ENCODE measurements at regions not wholly inside any gene's neighbourhood (a gene's known extent, or its start where the extent isn't known, plus 50 kb on each side); places are given as distances from the start of the nearest gene placed in this dataset.

- no peak for DNase-seq (ENCODE audit: low read depth)
- no peak overlapping the region for H3K4me3 ChIP-seq (ENCODE audit: low read length)
- TF ChIP-seq, protein P1, sequence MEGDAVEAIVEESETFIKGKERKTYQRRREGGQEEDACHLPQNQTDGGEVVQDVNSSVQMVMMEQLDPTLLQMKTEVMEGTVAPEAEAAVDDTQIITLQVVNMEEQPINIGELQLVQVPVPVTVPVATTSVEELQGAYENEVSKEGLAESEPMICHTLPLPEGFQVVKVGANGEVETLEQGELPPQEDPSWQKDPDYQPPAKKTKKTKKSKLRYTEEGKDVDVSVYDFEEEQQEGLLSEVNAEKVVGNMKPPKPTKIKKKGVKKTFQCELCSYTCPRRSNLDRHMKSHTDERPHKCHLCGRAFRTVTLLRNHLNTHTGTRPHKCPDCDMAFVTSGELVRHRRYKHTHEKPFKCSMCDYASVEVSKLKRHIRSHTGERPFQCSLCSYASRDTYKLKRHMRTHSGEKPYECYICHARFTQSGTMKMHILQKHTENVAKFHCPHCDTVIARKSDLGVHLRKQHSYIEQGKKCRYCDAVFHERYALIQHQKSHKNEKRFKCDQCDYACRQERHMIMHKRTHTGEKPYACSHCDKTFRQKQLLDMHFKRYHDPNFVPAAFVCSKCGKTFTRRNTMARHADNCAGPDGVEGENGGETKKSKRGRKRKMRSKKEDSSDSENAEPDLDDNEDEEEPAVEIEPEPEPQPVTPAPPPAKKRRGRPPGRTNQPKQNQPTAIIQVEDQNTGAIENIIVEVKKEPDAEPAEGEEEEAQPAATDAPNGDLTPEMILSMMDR (conservative IDR thresholded peaks at IDR 0.05; ENCODE audit: low read depth, low read length), result no peak
These were observed 361.1 kb upstream of the SLC14A2 start for GRCh38 chr18:45253973-45254708.

DNA sequence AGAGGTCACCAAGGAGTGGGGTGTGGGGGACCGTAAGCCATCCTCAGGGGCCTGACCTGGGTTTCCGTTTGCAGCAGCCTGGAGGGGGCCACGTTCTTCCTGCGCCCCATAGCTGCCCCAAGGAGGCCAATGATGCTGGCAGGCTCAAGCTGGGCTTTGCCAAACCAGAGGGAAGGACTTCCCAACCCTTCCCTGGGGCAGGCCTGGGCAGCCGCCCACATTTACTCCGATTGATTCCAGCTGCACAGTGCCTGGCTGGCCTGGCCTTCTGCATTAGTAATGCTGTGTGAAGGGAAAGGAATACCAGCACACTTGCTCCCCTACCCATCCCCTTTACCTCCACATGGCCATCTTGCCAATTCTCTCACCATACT is 360.6 kb upstream of the SLC14A2 start:
- H3K4me3 ChIP-seq (ENCODE audit: low read length), result no peak overlapping the region
- no peak for DNase-seq (ENCODE audit: low read depth)
- TF ChIP-seq, protein P1 (conservative IDR thresholded peaks at IDR 0.05; ENCODE audit: low read depth, low read length), result no peak

GRCh38 chr18:45255197-45255890 is 359.9 kb upstream of the SLC14A2 start:
- DNase-seq (ENCODE audit: low read depth), result peak; percentile 93
- TF ChIP-seq, protein P1 (conservative IDR thresholded peaks at IDR 0.05; ENCODE audit: low read depth, low read length), result no peak
- H3K4me3 ChIP-seq (ENCODE audit: low read length), result no peak overlapping the region

DNA sequence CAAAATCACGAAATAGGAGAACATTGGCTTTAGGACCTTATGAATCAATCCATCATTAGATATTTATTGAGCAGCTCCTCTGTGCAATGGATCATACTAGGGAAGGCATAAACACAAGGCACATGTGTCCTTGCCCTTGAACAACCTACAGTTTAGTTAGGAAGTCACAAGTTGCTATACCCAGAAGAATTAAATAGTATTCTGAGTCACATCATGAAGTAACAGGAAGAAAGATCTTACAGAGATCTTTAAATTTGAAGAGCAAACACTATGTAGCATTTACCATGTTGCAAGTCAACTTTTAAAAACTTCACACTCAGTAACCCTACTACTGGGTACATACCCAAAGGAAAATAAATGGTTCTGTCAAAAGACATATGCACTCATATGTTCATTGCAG is 355.2 kb upstream of the SLC14A2 start:
- H3K4me3 ChIP-seq (ENCODE audit: low read length), result no peak overlapping the region
- TF ChIP-seq, protein P1 (conservative IDR thresholded peaks at IDR 0.05; ENCODE audit: low read depth, low read length), result no peak
- DNase-seq (ENCODE audit: low read depth), result no peak

DNA sequence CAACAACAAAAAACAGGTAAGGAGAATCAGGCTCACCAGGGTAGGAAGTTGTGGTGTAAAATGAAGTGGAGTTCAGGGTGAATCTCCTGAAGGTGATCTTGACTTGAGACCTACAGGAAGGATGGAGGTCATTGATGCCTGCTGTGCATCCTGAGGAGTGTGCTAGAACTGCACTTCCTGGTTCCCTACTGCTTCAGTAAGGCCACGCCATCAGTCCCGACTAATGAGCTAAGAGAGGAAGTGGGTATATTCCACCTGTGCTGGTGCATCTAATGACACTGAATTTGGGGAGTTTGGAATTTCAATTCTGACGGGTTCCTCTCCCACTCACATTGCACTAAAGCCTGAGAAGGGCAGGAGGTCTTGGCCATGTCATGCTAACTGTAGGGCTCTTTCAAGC is 349.3 kb upstream of the SLC14A2 start:
- TF ChIP-seq, protein P1 (conservative IDR thresholded peaks at IDR 0.05; ENCODE audit: low read depth, low read length), result no peak
- DNase-seq (ENCODE audit: low read depth), result no peak

DNA sequence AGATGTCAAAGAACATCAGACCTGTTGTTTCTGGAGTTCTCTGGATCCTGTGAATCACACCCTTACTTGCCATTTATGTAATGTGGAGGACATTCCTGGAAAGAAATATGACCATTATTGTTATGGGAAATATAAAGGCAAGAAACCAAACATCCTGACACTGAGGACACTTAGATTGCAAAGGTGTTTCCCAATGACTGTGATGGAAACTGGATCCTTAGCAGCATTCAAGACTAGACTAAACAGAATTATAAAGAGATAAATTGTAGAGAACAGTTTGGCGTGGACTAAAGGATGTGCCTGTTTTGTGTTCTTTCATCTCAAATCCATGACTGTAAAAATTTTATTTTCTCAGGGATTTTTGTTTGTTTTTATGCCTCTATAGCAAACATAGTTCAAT is 347.7 kb upstream of the SLC14A2 start:
- no peak overlapping the region for H3K4me3 ChIP-seq (ENCODE audit: low read length)
- no peak for DNase-seq (ENCODE audit: low read depth)
- TF ChIP-seq, protein P1 (conservative IDR thresholded peaks at IDR 0.05; ENCODE audit: low read depth, low read length), result no peak

More for the DNA sequence above, 349.3 kb upstream of the SLC14A2 start:
- no peak overlapping the region for H3K4me3 ChIP-seq (ENCODE audit: low read length)

DNA sequence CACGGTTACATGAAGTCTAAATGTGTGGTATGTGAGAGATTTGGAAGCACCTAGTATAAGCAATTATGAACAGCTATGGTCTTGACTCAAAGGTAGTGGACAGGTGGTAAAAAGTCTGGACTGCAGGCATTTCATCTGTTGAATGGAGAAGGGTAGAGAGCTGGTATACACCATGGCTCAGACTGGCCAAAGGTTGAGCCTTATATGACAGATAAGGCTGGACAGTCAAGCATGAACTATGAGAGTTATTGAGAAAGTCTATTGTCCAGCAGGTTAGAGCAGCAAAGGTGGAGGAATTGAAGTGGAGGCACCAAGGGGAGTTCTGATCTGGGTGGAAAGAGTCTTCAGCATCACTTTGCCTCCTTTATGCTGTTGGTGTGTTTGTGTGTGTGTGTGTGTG is 346.7 kb upstream of the SLC14A2 start:
- TF ChIP-seq, protein P1 (conservative IDR thresholded peaks at IDR 0.05; ENCODE audit: low read depth, low read length), result no peak
- no peak for DNase-seq (ENCODE audit: low read depth)
- H3K4me3 ChIP-seq (ENCODE audit: low read length), result no peak overlapping the region
